ENCODE measurements at regions not wholly inside any gene's neighbourhood (a gene's known extent, or its start where the extent isn't known, plus 50 kb on each side); places are given as distances from the start of the nearest gene placed in this dataset.
A peak's percentile ranks its signal among the peaks of the same experiment; 100 is the strongest.

- no peak for DNase-seq (ENCODE audit: low spot score)
- no peaks in the 10 kb centered on the region for H3K9me3 ChIP-seq (ENCODE audit: low read depth)
- no peaks in the 10 kb centered on the region for H3K36me3 ChIP-seq
- H4K20me1 ChIP-seq (ENCODE audit: low read depth), result no peaks in the 10 kb centered on the region
- Mint-ChIP-seq H3K27me3 (ENCODE audit: insufficient read depth, low read depth) (no peaks in the 10 kb centered on the region), H3K9me3 (peaks cover 23% of the 10 kb centered on the region), H3K36me3 (peaks cover 3% of the 10 kb centered on the region), H3K4me3 (no peak overlapping the region), H3K4me1 (peaks cover 13% of the 10 kb centered on the region), H3K27ac (no peak overlapping the region)
- TF ChIP-seq CTCF (IDR thresholded peaks at IDR 0.05) (no peak), EZH2 (IDR thresholded peaks at IDR 0.05) (no peak), EZH2phosphoT487 (IDR thresholded peaks at IDR 0.05) (no peak)
- no peaks in the 10 kb centered on the region for H3F3A ChIP-seq (ENCODE audit: low read depth)
- no peak overlapping the region for H3K4me3 ChIP-seq
- no peak overlapping the region for H2AFZ ChIP-seq (replicated peaks)
- no peak overlapping the region for H3K4me2 ChIP-seq
- H3K79me2 ChIP-seq (ENCODE audit: low read depth), result no peaks in the 10 kb centered on the region
- H3K9ac ChIP-seq, result no peak overlapping the region
- no peaks in the 10 kb centered on the region for H3K27me3 ChIP-seq
- no peak overlapping the region for H3K27ac ChIP-seq
- H3K4me1 ChIP-seq, result no peaks in the 10 kb centered on the region
These were observed 640.9 kb upstream of the MIR17HG start for GRCh38 chr13:90706631-90707030.

- Histone ChIP-seq H4K20me1 (ENCODE audit: low read depth) (no peaks in the 10 kb centered on the region), H3K27me3 (no peaks in the 10 kb centered on the region), H3K4me3 (no peak overlapping the region), H3K79me2 (ENCODE audit: low read depth) (no peaks in the 10 kb centered on the region), H3K36me3 (no peaks in the 10 kb centered on the region), H3K9ac (no peak overlapping the region), H3F3A (ENCODE audit: low read depth) (no peaks in the 10 kb centered on the region), H3K4me2 (no peak overlapping the region), H3K4me1 (peaks cover 4% of the 10 kb centered on the region), H2AFZ (replicated peaks) (no peak overlapping the region), H3K9me3 (ENCODE audit: low read depth) (no peaks in the 10 kb centered on the region), H3K27ac (no peak overlapping the region)
- Mint-ChIP-seq H3K36me3 (peaks cover 3% of the 10 kb centered on the region), H3K4me3 (no peak overlapping the region), H3K27me3 (ENCODE audit: insufficient read depth, low read depth) (no peaks in the 10 kb centered on the region), H3K9me3 (peaks cover 22% of the 10 kb centered on the region), H3K4me1 (peaks cover 13% of the 10 kb centered on the region), H3K27ac (no peak overlapping the region)
- TF ChIP-seq EZH2 (IDR thresholded peaks at IDR 0.05) (no peak), CTCF (IDR thresholded peaks at IDR 0.05) (no peak), EZH2phosphoT487 (IDR thresholded peaks at IDR 0.05) (no peak)
- no peak for DNase-seq (ENCODE audit: low spot score)
These were observed 639.4 kb upstream of the MIR17HG start for GRCh38 chr13:90708128-90708527.

GRCh38 chr13:90709319-90709718, 638.2 kb upstream of the MIR17HG start:
- H4K20me1 ChIP-seq (ENCODE audit: low read depth), result no peaks in the 10 kb centered on the region
- H3K9me3 ChIP-seq (ENCODE audit: low read depth), result no peaks in the 10 kb centered on the region
- H2AFZ ChIP-seq (replicated peaks), result peak overlapping the region; percentile 26
- Mint-ChIP-seq H3K27me3 (ENCODE audit: insufficient read depth, low read depth) (no peaks in the 10 kb centered on the region), H3K36me3 (peaks cover 2% of the 10 kb centered on the region), H3K27ac (no peak overlapping the region), H3K4me1 (peaks cover 13% of the 10 kb centered on the region), H3K4me3 (no peak overlapping the region), H3K9me3 (peaks cover 20% of the 10 kb centered on the region)
- DNase-seq (ENCODE audit: low spot score), result no peak
- H3K36me3 ChIP-seq, result no peaks in the 10 kb centered on the region
- no peak overlapping the region for H3K9ac ChIP-seq
- peaks cover 4% of the 10 kb centered on the region for H3K4me1 ChIP-seq
- H3K79me2 ChIP-seq (ENCODE audit: low read depth), result no peaks in the 10 kb centered on the region
- no peaks in the 10 kb centered on the region for H3F3A ChIP-seq (ENCODE audit: low read depth)
- H3K4me2 ChIP-seq, result no peak overlapping the region
- no peak overlapping the region for H3K4me3 ChIP-seq
- no peak for TF ChIP-seq CTCF (IDR thresholded peaks at IDR 0.05)
- TF ChIP-seq EZH2 (IDR thresholded peaks at IDR 0.05), result no peak
- TF ChIP-seq EZH2phosphoT487 (IDR thresholded peaks at IDR 0.05), result no peak
- H3K27me3 ChIP-seq, result no peaks in the 10 kb centered on the region
- H3K27ac ChIP-seq, result no peak overlapping the region

All from neural progenitor cell (in vitro differentiated cells).